NCI-H2227 treated with DMSO at 0.1 percent for 48 hours (cell line): ENCODE measurements at regions not wholly inside any gene's neighbourhood (a gene's known extent, or its start where the extent isn't known, plus 50 kb on each side); places are given as distances from the start of the nearest gene placed in this dataset.

Source experiments
- DNase-seq: peaks from one replicate; lab custom pipeline; 2025; lab: John Stamatoyannopoulos, UW

DNA sequence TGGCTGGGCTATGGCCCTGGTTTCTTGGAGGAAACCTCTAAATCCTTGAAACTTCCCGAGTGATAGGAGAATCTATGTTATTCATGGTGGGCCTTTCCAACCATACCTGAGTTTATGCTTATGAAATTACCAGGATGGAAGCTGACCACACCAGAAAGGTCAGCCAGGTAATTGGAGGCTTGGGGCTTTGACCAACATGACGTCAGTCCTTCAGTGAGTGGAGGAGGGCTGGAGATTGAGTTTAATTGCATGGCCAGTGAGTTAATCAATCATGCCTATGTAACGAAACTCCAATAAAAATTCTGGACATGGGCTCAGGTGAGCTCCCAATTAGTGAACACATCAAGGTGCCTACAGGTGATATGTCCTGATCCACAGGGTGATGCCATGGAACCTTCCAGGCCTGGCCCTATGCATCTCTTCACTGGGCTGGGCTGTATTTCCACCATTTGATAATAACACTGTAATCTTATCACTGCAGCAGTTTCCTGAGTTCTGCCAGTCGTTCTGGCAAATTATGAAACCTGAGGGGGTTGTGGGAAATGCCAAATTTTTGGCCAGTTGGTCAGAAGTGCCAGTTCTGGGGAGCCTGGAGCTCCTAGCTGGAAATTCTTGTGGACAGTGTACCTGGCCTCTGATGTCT is 106.5 kb downstream of the CDH26 start:
- DNase-seq = no peak

DNA sequence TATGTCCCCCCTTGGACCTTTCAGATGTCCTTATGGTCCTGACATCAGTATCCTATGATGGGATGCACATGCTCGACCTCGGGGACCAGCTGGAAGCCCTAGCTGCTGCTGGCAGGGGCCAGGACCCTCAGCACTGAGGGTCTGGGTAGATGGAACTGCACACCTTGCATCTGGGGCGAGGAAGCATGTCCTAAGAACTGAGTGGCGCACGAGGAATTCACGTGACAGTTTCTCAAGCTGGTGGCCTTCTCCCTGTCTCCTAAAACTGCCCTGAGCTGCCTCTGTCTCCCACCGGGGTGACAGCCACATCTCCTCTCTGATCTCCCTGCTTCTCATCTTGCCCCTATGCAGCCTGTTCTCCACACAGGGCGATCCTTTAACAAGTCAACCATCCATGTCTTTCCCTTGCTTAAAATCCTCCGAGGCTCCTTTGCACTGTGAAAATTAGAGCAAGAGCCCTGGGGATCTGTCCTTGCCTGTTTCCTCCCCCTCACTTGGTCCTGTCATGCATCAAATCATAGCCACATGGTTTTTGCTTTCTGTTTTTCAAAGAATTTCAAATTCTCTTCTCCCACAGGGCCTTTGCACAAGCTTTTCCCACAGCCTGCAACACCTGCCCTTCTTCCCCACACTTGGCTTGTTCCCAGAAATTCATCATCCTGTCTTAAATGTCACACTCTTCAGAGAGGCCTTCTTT is 107.7 kb downstream of the CDH26 start:
- no peak for DNase-seq

DNA sequence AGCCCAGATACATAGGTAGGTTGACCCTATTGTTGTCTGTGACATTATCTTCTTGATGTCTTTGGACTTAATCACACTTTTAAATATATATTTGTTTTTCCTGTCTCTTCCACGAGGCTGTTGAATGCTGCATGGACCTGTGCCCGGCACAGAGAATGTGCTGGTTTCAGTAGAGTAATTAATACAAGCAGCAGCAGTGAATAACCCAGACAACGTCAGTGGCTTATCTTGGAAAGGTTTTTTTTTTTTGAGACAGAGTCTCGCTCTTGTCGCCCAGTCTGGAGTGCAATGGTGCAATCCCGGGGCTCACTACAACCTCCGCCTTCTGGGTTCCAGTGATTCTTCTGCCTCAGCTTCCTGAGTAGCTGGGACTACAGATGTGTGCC is 108.2 kb downstream of the CDH26 start:
- no peak for DNase-seq

DNA sequence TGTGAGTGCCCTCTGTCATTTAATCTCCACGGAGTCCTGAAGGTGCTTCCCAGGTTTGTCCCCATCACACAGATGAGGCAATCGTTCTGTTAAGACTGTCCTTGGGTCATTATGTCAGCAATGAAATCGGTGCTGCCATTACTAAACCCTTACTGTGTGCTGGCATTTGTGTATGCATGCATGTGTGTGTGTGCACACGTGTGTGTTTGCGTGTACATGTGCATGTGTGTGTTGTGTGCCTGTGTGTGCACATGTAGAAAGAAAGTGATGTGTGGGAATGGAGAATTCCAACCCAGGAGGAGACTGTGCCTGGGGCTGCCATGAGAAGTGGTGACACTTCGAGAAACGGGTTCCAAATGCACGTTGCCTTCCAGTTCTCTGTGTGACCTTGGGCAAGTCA is 110.3 kb downstream of the CDH26 start:
- no peak for DNase-seq

DNA sequence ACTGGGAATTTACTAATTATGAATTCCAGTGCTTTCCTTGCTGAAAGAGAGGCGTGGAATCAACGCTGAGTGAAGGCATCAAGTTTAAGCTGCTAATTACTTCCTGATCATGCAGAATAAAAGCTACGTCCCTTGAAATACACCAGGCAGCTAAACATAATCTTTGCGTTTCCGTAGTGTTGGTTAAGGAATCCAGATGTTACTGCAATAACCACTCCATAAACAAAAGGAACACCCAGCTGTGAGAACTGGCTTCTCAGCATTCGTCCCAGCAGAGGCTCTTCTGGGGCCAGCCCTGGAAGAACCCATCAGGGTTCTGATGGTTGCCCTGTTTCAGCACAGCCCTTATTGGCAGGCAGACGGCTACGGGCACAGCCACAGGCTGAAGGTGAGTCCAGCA is 111.4 kb downstream of the CDH26 start:
- DNase-seq = no peak

DNA sequence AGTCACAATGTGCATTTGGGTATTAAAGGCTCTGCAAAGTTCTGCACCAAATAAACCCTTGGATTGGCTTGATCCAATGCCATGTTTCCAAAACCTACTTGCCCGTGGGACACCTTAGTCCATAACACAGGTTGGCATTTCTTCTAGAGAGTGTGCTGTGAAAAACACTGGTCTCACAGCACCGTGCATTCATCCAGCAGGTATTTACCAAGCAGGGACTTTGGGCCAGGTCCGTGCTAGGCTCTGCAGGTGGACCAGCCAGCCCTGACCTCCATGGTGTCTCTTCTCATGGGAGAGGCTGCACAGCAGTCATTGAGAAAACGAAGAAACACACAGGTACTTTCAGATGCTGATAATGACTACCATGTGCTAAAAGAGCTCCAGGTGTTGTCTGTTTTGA is 112.6 kb downstream of the CDH26 start:
- DNase-seq = no peak

DNA sequence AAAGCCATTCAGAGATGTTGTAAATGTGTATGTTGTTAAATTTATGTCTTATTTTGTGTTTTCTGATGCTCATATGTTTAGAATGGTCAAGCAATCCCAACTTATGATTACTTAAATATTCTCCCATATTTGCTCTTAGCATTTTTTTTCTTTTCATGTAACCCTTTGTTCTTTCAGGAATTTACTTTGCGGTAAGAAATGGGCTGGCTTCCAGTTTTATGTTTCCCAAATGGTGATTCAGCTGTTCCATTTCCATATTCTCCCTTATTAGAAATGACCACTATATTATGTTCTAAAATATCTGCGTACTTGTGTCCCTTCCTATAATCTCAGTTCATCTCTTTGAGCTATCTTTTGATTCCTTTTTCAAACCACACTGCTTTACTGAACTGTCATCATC is 113.7 kb downstream of the CDH26 start:
- DNase-seq = no peak

DNA sequence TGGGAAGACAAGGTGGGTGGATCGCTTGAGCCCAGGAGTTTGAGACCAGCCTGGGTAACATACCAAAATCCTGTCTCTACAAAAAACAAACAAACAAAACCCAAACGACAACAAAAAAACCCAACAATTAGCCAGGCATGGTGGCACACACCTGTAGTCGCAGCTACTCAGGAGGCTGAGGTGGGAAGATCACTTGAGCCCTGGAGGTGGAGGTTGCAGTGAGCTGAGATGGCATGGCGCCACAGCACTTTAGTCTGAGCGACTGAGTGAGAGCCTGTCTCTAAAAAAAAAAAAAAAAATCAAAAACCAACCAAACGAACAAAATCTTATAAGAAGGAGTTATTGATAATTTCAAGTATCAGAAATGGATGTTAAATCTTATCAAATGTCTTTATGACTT is 114.9 kb downstream of the CDH26 start:
- DNase-seq = no peak

DNA sequence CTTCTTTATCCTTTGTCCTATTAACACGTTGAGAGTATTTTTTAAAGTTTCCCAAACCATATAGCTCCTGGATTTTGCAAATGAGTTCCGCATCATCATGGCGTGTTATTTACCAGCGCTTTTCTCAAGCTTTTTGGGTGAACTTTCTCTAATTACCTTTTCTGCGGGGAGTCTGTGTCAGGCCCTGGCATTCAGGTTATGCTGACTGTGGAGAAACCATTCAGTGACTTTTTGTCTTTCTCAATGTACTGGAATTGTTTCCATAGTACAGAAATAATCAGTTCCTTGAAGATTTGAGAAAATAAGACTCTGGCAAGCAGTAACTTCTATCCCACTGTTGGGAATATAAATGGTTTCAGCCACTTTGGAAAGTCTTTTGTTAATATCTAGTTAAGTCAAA is 115.3 kb downstream of the CDH26 start:
- DNase-seq = no peak

DNA sequence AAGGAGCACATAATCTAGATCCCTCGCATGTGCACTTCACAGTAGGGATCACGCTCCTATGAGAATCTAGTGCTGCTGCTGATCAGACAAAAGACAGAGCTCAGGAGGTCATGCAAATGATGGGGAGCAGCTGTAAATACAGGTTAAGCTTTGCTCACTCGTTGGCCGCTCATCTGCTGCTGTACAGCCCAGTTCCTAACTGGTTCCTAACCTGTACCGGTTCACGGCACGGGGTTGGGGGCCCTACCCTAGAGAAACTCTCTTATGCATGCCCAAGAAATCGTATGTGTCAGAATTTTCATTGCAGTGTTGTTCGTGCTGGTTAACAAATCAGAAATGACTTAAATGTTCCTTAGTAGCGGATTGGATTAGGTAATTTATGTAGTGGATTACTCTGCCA is 116.1 kb downstream of the CDH26 start:
- DNase-seq = no peak

DNA sequence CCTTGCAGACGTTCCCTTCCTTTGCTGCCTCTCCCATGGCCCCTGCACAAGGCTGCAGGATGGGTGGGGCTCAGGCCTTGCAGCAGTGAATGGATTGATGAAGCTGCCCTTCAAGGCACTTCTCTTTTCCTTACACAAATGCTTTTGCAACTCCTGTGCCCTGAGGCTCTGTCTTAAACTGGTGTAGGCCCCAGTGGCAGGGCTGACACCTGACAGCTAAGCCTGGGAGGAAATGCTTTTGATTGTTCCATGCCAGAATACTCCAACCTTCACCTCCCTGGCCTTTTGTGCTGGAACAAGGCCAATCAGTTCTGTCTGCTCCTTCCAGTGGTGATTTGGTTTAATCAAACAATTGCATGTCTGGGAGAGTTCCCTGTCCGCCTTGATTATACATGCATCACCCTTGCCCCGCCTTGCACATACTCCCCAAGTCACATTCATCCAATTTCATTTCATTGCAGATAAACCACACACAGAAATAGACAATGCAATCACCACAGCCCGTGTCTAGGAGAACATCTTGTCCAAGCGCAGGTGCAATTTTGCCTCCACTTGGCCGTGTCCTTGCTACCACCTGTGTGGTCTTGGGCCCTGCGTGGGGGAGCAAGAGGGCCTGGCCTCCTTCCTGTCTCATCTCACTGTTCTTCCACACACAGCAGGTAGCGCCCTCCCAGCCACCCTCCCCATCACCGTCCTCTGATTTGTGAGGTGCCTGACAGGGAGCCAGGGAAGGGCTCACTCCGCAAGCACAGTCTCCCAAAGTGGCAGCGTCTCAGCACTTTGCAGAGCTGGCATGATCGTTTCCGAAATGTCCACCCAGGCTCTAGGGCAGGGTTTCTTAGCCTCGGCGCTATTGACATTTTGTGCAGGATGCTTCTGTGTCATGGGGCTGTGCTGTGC is 120.4 kb downstream of the CDH26 start:
- DNase-seq = no peak

DNA sequence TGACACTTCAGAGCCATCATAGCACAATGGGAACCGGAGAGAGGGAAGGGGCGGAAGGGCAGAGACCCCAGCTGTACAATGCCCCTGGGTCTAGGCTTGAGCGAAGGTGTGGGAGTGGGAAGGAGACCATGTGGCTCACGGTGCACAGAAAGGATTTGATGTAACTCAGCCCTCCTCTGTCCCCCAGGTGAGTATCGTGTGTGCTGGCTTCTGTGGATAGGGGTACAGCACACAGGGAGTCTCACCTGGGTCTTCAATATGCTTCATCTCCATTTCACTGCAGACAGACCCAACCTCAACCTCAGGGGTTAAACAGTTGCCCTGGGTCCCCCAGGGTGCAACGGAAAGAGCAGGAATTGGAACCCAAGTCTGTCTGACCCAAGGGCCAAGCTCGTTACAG is 122.2 kb downstream of the CDH26 start:
- DNase-seq = no peak

DNA sequence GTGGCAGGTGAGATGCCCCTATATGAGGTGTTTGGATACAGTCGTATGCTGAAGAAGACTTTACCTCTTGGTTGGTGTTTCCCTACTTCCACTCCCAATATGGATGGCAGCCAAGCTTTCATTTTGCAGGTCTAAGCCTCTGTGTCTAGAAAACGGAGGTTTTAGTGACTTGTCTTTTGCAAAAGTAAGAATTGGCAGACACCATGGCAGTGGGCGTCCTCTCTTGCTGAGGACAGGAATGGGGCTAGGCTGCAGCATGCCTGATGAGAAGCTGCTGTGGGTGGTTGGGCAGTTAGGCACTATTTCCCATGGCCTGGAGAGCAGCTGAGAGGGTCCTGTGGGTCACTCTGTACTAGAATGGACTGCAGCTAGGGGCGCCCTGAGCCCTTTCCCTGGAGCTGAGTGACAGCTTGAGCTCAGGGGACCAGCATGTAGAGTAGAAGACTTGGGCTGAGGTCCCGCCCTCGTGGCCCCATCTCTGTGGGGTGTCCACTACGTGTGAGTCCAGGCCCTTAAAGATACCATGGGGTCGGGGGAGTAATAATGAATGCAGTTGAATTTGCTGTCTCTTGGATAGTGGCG is 127.4 kb downstream of the CDH26 start:
- no peak for DNase-seq

DNA sequence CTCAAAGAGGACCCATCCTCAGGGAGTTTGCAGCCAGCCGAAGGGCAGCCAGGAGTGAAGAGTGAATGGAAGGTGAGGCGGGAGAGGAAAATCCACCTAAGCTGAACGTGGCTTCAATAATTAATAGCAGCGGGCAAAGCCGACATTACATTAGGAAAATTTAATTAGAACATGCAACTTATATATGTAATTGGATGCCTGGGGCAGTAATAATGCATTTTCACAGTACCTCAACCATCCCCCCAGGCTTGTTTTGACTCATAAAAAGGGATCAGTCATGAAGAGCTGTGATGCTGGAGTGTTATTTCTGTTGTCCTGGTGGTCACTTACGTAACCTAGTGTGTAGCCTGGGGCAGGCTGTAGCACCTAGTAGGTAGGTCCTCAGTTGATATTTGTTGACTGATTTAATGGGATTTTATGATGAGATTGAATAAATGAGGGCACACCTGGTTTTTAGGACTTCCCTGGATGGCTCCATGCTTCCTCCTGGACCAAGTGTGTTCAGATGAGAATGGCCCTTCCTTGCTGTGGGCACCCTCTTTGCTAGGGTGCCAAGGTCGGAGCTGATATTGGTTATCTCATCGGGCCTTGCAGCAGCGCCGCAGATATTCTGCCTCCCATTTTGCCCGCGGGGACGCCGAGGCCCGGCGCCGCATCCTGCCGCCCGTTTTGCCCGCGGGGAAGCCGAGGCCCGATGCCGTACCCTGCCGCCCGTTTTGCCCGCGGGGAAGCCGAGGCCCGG is 128.8 kb downstream of the CDH26 start:
- no peak for DNase-seq

DNA sequence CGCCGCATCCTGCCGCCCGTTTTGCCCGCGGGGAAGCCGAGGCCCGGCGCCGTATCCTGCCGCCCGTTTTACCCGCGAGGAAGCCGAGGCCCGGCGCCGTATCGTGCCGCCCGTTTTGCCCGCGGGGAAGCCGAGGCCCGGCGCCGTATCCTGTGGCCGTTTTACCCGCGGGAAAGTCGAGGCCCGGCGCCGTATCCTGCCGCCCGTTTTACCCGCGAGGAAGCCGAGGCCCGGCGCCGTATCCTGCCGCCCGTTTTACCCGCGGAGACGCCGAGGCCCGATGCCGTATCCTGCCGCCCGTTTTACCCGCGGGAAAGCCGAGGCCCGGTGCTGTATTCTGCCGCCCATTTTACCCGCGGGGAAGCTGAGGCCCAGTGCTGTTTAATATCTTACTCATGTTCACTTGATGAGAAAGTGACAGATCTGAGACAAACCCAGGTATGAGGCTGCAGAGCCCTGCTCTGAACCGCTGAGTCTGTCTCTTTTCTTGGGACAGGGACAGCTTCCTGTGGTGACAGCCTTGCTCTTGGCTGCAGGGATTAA is 129.4 kb downstream of the CDH26 start:
- no peak for DNase-seq

DNA sequence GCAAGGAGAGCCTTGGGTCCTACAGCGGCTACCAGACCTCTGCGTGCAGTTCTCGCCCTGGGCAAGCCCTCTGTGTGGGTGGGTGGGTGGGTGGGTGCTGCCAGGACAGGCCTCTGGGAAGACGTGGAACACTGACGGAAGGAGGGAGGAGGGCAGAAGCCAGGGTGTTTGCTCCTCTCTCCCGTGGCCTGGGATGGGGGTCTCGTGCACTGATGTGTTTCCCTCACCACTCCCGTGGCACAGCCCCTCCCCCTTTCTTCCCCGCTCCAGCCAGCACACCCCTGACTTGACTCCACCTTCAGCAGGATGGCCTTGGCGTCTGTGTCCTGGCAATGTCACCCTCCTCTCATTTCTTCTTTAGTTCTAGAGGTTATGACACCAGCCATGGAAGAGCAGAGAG is 130.0 kb downstream of the CDH26 start:
- DNase-seq = no peak

DNA sequence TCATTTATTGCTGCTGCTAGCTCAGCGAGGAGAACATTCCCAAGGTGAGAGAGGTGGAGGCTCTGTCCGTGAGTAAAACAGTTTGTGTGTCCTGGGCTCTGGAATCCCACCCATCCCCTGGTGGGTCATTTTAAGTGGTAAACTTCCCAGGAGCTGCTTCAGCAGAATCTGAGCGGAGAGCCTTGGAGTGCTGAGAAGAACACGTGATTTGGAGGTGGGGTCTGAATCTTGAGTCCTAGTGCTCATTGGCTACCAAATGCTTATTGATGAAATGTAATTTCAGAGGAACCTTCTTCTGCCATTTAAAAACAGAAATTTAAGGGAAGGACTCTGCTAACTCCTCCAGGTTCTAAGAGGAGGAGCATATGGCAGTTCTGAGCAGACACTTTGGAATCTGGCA is 132.4 kb downstream of the CDH26 start:
- DNase-seq = peak; percentile 75

DNA sequence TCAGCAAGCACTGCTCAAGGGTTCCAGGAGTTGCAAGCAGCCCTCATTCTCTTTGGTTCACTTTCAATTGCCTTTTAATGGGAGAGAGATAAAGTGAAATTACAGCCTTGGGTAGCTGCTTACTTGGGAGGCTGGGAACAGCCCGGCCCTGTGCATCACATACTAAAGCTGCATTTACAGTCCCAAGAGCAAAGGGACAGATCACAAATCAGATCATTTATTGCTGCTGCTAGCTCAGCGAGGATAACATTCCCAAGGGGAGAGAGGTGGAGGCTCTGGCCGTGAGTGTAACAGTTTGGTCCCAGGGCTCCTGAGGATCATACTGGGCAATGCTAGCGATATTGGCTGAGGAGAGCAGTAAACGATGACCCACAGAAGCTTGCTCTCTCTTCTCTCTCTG is 133.1 kb downstream of the CDH26 start:
- DNase-seq = peak; percentile 54

DNA sequence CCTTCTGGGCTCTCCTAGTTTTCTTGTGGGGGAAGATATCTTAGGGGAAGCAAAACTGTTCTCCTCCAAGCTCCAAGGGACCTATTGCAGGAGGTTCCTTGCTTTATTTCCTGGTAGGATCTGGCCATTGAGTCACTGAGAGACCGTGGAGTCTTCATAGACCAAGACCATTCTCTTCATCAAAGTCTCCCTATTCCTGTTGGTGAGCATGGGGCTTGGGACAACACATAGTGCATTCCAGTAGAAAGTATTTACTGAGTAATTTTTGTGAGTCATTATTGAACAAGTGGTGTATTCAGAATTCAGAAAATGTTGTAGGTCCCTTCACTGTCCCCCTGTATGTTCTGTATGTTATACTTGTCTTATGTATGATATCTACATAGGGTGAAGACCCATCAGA is 133.6 kb downstream of the CDH26 start:
- DNase-seq = no peak

DNA sequence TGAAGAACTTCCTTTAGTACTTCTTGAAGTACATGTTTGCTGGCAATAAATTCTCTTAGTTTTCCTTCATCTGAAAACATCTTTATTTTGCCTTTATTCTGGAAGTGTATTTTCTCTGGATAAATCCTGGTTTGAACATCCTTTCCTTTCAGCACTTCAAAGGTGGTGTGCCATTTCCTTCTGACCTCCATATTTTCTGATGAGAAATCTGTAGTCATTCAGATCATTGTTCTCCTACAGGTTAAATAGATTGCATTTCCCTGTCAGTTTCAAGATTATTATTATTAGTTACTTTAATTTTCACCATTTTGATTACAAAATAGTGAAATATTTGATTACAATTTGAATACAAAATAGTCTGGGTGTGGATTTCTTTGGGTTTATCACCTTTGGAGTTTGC is 134.5 kb downstream of the CDH26 start:
- DNase-seq = no peak

DNA sequence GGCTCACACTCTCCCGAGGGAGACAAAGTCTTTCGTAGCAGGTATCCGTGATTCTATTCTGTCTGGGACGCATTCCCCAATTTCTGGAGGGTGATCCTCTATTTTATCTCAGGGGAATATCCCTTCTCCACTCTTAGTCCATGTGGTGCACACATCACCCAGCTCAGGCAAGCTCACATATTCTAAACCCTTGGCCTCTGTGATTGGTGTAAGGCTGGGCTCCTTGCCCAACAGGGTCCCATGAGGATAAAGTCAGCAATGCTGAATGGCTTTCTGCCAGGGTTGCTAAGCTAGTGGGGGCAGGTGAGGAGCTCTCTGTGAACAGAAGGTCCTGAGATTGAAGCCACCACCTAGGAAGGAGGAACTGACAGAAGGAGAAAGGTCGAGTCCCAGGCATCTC is 137.2 kb downstream of the CDH26 start:
- DNase-seq = no peak

DNA sequence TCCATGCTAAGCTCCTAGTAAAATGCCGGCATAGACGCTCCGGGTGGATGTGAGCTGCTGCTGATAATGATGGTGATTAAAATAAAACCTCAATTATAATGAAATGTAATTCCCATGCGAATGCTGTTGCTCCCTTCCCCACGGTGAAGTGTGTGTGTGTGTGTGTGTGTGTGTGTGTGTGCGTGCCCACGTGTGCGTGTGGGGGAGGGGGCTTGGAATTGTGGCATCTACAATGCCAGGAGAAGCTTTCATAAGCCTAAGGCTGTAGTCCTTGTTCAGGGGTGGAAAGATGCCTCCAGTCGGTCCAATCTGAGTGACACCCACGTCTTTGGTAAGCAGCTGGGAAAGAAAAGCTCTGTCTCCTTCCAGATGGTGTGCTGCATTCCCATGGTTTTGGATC is 137.9 kb downstream of the CDH26 start:
- DNase-seq = no peak
